ENCODE measurements at regions not wholly inside any gene's neighbourhood (a gene's known extent, or its start where the extent isn't known, plus 50 kb on each side); places are given as distances from the start of the nearest gene placed in this dataset.
"Not testable (repeated sequence)": the region's sequence is repeated elsewhere in the genome, so short reads cannot be mapped to it uniquely, and the experiment has no call there.

GRCh38 chr6:92989656-92990055 lies 429.7 kb downstream of the EPHA7 start:
- no peak overlapping the region for H3K4me3 ChIP-seq (ENCODE audit: low read depth, low read length)
- TF ChIP-seq CTCF (IDR thresholded peaks at IDR 0.05; ENCODE audit: low read depth, low read length), result no peak
- in situ Hi-C loops (cut with HindIII; ENCODE audit: low sequenced_read_pairs), result no loop called here
- DNase-seq (ENCODE audit: low read depth, low spot score), result peak; percentile 46

- no peak for TF ChIP-seq CTCF (IDR thresholded peaks at IDR 0.05; ENCODE audit: low read depth, low read length)
- no peak overlapping the region for H3K4me3 ChIP-seq (ENCODE audit: low read depth, low read length)
- DNase-seq (ENCODE audit: low read depth, low spot score), result peak; percentile 43
- in situ Hi-C loops (cut with HindIII; ENCODE audit: low sequenced_read_pairs), result no loop called here
Observed at GRCh38 chr6:92979281-92979680, 440.1 kb downstream of the EPHA7 start.

GRCh38 chr6:92977018-92977417 lies 442.3 kb downstream of the EPHA7 start:
- in situ Hi-C loops (cut with HindIII; ENCODE audit: low sequenced_read_pairs), result no loop called here
- H3K4me3 ChIP-seq (ENCODE audit: low read depth, low read length), result no peak overlapping the region
- TF ChIP-seq CTCF (IDR thresholded peaks at IDR 0.05; ENCODE audit: low read depth, low read length), result no peak
- no peak for DNase-seq (ENCODE audit: low read depth, low spot score)

- in situ Hi-C loops (cut with HindIII; ENCODE audit: low sequenced_read_pairs), result no loop called here
- no peak overlapping the region for H3K4me3 ChIP-seq (ENCODE audit: low read depth, low read length)
- TF ChIP-seq CTCF (IDR thresholded peaks at IDR 0.05; ENCODE audit: low read depth, low read length), result no peak
Observed at GRCh38 chr6:92967362-92967761, 452.0 kb downstream of the EPHA7 start.

GRCh38 chr6:92962846-92963245 lies 456.5 kb downstream of the EPHA7 start:
- in situ Hi-C loops (cut with HindIII; ENCODE audit: low sequenced_read_pairs), result no loop called here
- DNase-seq (ENCODE audit: low read depth, low spot score), result no peak
- H3K4me3 ChIP-seq (ENCODE audit: low read depth, low read length), result no peak overlapping the region

More at GRCh38 chr6:92967362-92967761, 452.0 kb downstream of the EPHA7 start:
- DNase-seq (ENCODE audit: low read depth, low spot score), result no peak

GRCh38 chr6:92952111-92952510 lies 467.2 kb downstream of the EPHA7 start:
- H3K4me3 ChIP-seq (ENCODE audit: low read depth, low read length), result not testable (repeated sequence)

More at GRCh38 chr6:92962846-92963245, 456.5 kb downstream of the EPHA7 start:
- TF ChIP-seq CTCF (IDR thresholded peaks at IDR 0.05; ENCODE audit: low read depth, low read length), result no peak

GRCh38 chr6:92945799-92946198 lies 473.6 kb downstream of the EPHA7 start:
- peak; percentile 60 for DNase-seq (ENCODE audit: low read depth, low spot score)
- no peak overlapping the region for H3K4me3 ChIP-seq (ENCODE audit: low read depth, low read length)
- no peak for TF ChIP-seq CTCF (IDR thresholded peaks at IDR 0.05; ENCODE audit: low read depth, low read length)
- in situ Hi-C loops (cut with HindIII; ENCODE audit: low sequenced_read_pairs), result no loop called here

More at GRCh38 chr6:92952111-92952510, 467.2 kb downstream of the EPHA7 start:
- in situ Hi-C loops (cut with HindIII; ENCODE audit: low sequenced_read_pairs); DNase-seq (ENCODE audit: low read depth, low spot score): not testable (repeated sequence)

Data from astrocyte of the spinal cord (primary cell).